ENCODE measurements at regions not wholly inside any gene's neighbourhood (a gene's known extent, or its start where the extent isn't known, plus 50 kb on each side); places are given as distances from the start of the nearest gene placed in this dataset.

DNA sequence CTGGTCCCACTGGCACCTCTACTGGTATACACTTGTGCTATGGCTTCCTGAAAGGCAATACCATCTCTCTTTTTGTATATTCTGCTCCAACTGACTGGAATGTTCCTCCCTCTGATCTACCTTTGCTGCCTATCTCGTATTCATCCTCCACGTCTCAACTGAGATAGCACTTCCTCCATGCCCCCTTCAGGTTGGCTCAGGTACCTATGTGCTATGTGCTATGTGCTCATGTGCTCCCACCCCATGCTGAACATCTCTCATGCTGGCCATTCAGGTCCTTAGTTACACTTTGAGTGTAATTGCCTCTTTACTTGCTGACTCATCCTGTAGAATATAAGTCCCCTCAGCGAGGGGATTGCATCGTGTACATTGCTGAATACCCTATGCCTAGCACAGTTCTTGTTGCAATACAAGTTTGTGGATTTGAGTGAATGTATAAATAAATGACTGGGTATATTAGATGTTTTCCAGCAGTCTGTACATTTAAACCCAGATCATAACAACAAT lies 156.9 kb downstream of the SOX2 start:
- no peak overlapping the region for H3K4me3 ChIP-seq (ENCODE audit: low read depth in 1 of 3, low read length in 3 of 3)
- no peak for TF ChIP-seq HNF4A (conservative IDR thresholded peaks at IDR 0.05)
- no peak for TF ChIP-seq RAD21 (IDR thresholded peaks at IDR 0.05)
- TF ChIP-seq, protein P1, sequence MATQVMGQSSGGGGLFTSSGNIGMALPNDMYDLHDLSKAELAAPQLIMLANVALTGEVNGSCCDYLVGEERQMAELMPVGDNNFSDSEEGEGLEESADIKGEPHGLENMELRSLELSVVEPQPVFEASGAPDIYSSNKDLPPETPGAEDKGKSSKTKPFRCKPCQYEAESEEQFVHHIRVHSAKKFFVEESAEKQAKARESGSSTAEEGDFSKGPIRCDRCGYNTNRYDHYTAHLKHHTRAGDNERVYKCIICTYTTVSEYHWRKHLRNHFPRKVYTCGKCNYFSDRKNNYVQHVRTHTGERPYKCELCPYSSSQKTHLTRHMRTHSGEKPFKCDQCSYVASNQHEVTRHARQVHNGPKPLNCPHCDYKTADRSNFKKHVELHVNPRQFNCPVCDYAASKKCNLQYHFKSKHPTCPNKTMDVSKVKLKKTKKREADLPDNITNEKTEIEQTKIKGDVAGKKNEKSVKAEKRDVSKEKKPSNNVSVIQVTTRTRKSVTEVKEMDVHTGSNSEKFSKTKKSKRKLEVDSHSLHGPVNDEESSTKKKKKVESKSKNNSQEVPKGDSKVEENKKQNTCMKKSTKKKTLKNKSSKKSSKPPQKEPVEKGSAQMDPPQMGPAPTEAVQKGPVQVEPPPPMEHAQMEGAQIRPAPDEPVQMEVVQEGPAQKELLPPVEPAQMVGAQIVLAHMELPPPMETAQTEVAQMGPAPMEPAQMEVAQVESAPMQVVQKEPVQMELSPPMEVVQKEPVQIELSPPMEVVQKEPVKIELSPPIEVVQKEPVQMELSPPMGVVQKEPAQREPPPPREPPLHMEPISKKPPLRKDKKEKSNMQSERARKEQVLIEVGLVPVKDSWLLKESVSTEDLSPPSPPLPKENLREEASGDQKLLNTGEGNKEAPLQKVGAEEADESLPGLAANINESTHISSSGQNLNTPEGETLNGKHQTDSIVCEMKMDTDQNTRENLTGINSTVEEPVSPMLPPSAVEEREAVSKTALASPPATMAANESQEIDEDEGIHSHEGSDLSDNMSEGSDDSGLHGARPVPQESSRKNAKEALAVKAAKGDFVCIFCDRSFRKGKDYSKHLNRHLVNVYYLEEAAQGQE (IDR thresholded peaks at IDR 0.05) = no peak
- no peak for TF ChIP-seq GABPA (IDR thresholded peaks at IDR 0.05 in 1 of 2, conservative IDR thresholded peaks at IDR 0.05 in 1 of 2)
- TF ChIP-seq SP1 (IDR thresholded peaks at IDR 0.05) = no peak
- TF ChIP-seq FOXA1 (IDR thresholded peaks at IDR 0.05) = no peak
- no peak for TF ChIP-seq FOXA2 (IDR thresholded peaks at IDR 0.05)
- TF ChIP-seq, protein P2, sequence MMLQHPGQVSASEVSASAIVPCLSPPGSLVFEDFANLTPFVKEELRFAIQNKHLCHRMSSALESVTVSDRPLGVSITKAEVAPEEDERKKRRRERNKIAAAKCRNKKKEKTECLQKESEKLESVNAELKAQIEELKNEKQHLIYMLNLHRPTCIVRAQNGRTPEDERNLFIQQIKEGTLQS (IDR thresholded peaks at IDR 0.05) = no peak
- no peak for TF ChIP-seq YY1 (IDR thresholded peaks at IDR 0.05)
- TF ChIP-seq, protein P3, sequence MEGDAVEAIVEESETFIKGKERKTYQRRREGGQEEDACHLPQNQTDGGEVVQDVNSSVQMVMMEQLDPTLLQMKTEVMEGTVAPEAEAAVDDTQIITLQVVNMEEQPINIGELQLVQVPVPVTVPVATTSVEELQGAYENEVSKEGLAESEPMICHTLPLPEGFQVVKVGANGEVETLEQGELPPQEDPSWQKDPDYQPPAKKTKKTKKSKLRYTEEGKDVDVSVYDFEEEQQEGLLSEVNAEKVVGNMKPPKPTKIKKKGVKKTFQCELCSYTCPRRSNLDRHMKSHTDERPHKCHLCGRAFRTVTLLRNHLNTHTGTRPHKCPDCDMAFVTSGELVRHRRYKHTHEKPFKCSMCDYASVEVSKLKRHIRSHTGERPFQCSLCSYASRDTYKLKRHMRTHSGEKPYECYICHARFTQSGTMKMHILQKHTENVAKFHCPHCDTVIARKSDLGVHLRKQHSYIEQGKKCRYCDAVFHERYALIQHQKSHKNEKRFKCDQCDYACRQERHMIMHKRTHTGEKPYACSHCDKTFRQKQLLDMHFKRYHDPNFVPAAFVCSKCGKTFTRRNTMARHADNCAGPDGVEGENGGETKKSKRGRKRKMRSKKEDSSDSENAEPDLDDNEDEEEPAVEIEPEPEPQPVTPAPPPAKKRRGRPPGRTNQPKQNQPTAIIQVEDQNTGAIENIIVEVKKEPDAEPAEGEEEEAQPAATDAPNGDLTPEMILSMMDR (IDR thresholded peaks at IDR 0.05; ENCODE audit: low read depth, low read length, missing input control) = no peak
- TF ChIP-seq, protein P4, sequence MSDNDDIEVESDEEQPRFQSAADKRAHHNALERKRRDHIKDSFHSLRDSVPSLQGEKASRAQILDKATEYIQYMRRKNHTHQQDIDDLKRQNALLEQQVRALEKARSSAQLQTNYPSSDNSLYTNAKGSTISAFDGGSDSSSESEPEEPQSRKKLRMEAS (IDR thresholded peaks at IDR 0.05) = no peak
- TF ChIP-seq NR2F2 (IDR thresholded peaks at IDR 0.05) = no peak
- no peak for TF ChIP-seq RXRA (IDR thresholded peaks at IDR 0.05)
- TF ChIP-seq HNF4G (IDR thresholded peaks at IDR 0.05) = no peak
- WGBS = 75% methylated on average over 4 of the region's 4 CpGs
- DNase-seq (ENCODE audit: low spot score) = no peak
- no peaks in the 10 kb centered on the region for H3K9me3 ChIP-seq (ENCODE audit: control insufficient read depth in 4 of 4, low read length in 3 of 4)
- no peaks in the 10 kb centered on the region for H3K27me3 ChIP-seq (ENCODE audit: control insufficient read depth in 4 of 4, insufficient read depth in 4 of 4, low read length in 3 of 4)
- H3K4me1 ChIP-seq (ENCODE audit: control insufficient read depth in 4 of 4, insufficient read depth in 4 of 4, low read length in 3 of 4) = no peaks in the 10 kb centered on the region
- H3K36me3 ChIP-seq (ENCODE audit: control insufficient read depth in 4 of 4, insufficient read depth in 3 of 4, low read depth in 1 of 4, low read length in 3 of 4) = no peaks in the 10 kb centered on the region
- H3K9ac ChIP-seq (ENCODE audit: low read depth in 1 of 2, low read length in 2 of 2) = no peak overlapping the region
- H3K27ac ChIP-seq (ENCODE audit: low read depth in 1 of 2, low read length in 2 of 2) = no peak overlapping the region

DNA sequence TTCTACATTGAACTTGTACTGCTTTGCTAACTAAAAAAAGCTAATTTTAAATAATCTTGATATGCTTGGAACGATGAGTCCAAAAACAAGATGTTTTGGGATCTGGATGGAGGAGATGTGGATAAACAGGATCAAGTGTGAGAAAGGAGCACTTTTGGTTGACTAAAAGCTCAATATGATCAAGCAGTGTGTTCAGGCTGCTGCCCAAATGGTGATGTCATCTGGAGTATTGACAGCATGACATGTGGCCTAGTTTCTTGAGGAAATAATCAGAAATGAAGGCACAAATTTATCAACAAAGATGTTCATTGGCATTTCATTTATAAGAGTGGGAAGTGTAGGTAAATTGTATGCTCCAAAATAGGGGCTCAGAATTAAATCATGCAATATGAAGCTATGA lies 161.2 kb downstream of the SOX2 start:
- Histone ChIP-seq H3K27me3 (ENCODE audit: control insufficient read depth in 4 of 4, insufficient read depth in 4 of 4, low read length in 3 of 4) (no peaks in the 10 kb centered on the region), H3K9ac (ENCODE audit: low read depth in 1 of 2, low read length in 2 of 2) (no peak overlapping the region), H3K4me1 (ENCODE audit: control insufficient read depth in 4 of 4, insufficient read depth in 4 of 4, low read length in 3 of 4) (no peaks in the 10 kb centered on the region), H3K4me3 (ENCODE audit: low read depth in 1 of 3, low read length in 3 of 3) (no peak overlapping the region), H3K27ac (ENCODE audit: low read depth in 1 of 2, low read length in 2 of 2) (no peak overlapping the region), H3K36me3 (ENCODE audit: control insufficient read depth in 4 of 4, insufficient read depth in 3 of 4, low read depth in 1 of 4, low read length in 3 of 4) (no peaks in the 10 kb centered on the region), H3K9me3 (ENCODE audit: control insufficient read depth in 4 of 4, low read length in 3 of 4) (no peaks in the 10 kb centered on the region)
- WGBS = 78% methylated on average over 1 of the region's 1 CpG
- no peak for TF ChIP-seq FOXA2 (IDR thresholded peaks at IDR 0.05)
- DNase-seq (ENCODE audit: low spot score) = no peak
